ENCODE measurements at regions not wholly inside any gene's neighbourhood (a gene's known extent, or its start where the extent isn't known, plus 50 kb on each side); places are given as distances from the start of the nearest gene placed in this dataset.

- no peak for TF ChIP-seq POLR2AphosphoS5 (IDR thresholded peaks at IDR 0.05; ENCODE audit: low read depth, low read length)
- TF ChIP-seq CTCF (IDR thresholded peaks at IDR 0.05): no peak
Measured at GRCh38 chr6:41475164-41475563, 71.0 kb upstream of the FOXP4 start.

Data from Panc1 (cell line).